Calu3 (cell line): ENCODE measurements at regions not wholly inside any gene's neighbourhood (a gene's known extent, or its start where the extent isn't known, plus 50 kb on each side); places are given as distances from the start of the nearest gene placed in this dataset.

Experiments
- BruUV-seq: library from RNA; stranded (reverse); fragments of 400-500 nt; replicated peaks from 2 replicates; lab custom pipeline; 2021; lab: Mats Ljungman, UMichigan
- CTCF ChIA-PET: fragments of 300-600 bp; sonication (Branson Sonifier 250); formaldehyde crosslinking; loops from one replicate; lab custom pipeline; 2022; ENCODE audit warnings: antibody characterized with exemption; lab: Charles Lee
- DNase-seq: peaks from one replicate; pipeline ENCODE4 v3.0.0; 2022
- H3K27ac Mint-ChIP-seq: one replicate; pipeline ENCODE4 v1.8.0; 2022; ENCODE audit warnings: mixed read lengths; ENCODE audit not compliant: unreplicated experiment
- H3K27me3 Mint-ChIP-seq: one replicate; pipeline ENCODE4 v1.8.0; 2022; ENCODE audit warnings: mixed read lengths; ENCODE audit not compliant: unreplicated experiment
- H3K36me3 Mint-ChIP-seq: one replicate; pipeline ENCODE4 v1.8.0; 2022; ENCODE audit warnings: mild to moderate bottlenecking, moderate library complexity, mixed read lengths; ENCODE audit not compliant: insufficient read depth, unreplicated experiment
- H3K4me1 Mint-ChIP-seq: one replicate; pipeline ENCODE4 v1.8.0; 2022; ENCODE audit warnings: mild to moderate bottlenecking, low read depth, mixed read lengths; ENCODE audit not compliant: unreplicated experiment
- H3K4me3 Mint-ChIP-seq: one replicate; pipeline ENCODE4 v1.8.0; 2022; ENCODE audit warnings: mild to moderate bottlenecking, low read depth, moderate library complexity, mixed read lengths; ENCODE audit not compliant: unreplicated experiment
- H3K9me3 Mint-ChIP-seq: one replicate; pipeline ENCODE4 v1.8.0; 2022; ENCODE audit warnings: low read depth, mixed read lengths; ENCODE audit not compliant: unreplicated experiment
- CTCF ChIP-seq: fragments of 200-600 bp; IDR thresholded peaks from one replicate; pipeline ENCODE4 v1.8.0; 2022; ENCODE audit warnings: antibody characterized with exemption; ENCODE audit not compliant: unreplicated experiment
- intact Hi-C: fragments of 100-400 bp; cut with micrococcal nuclease; formaldehyde crosslinking; loops from one replicate; pipeline ENCODE4 v1.10.0; 2022; ENCODE audit not compliant: unreplicated experiment

GRCh38 chr2:220664272-220665107 is 907.6 kb downstream of the EPHA4 start:
- TF ChIP-seq CTCF: no peak
- H3K4me1 Mint-ChIP-seq: peaks cover 16% of the 10 kb centered on the region
- intact Hi-C loops: loop anchor here (5.0 kb wide), 1 partner anchor 497 kb away; no protein-coding TSS in a partner anchor
- H3K4me3 Mint-ChIP-seq: no peak overlapping the region
- H3K36me3 Mint-ChIP-seq: no peaks in the 10 kb centered on the region
- no peaks in the 10 kb centered on the region for H3K27me3 Mint-ChIP-seq
- BruUV-seq: no TSS peak
- CTCF ChIA-PET: interaction anchor here (0.6 kb wide), 1 partner anchor 798 kb away, joined by 5 read pairs; no protein-coding TSS in a partner anchor
- no peak overlapping the region for H3K27ac Mint-ChIP-seq
- DNase-seq: no peak
- peaks cover 16% of the 10 kb centered on the region for H3K9me3 Mint-ChIP-seq

GRCh38 chr2:220665108-220665471 is 907.0 kb downstream of the EPHA4 start:
- CTCF ChIA-PET: interaction anchor here (0.6 kb wide), 1 partner anchor 797 kb away, joined by 5 read pairs; no protein-coding TSS in a partner anchor
- Mint-ChIP-seq H3K27me3 (no peaks in the 10 kb centered on the region), H3K9me3 (peaks cover 17% of the 10 kb centered on the region), H3K4me1 (peaks cover 14% of the 10 kb centered on the region), H3K27ac (no peak overlapping the region), H3K36me3 (no peaks in the 10 kb centered on the region), H3K4me3 (no peak overlapping the region)
- intact Hi-C loops: no loop called here
- no peak for TF ChIP-seq CTCF
- no peak for DNase-seq
- no TSS peak for BruUV-seq

GRCh38 chr2:220669324-220669723 is 902.8 kb downstream of the EPHA4 start:
- no peak for DNase-seq
- no peaks in the 10 kb centered on the region for H3K27me3 Mint-ChIP-seq
- BruUV-seq: no TSS peak

GRCh38 chr2:220670511-220670910 is 901.6 kb downstream of the EPHA4 start:
- CTCF ChIA-PET: no interaction called here
- DNase-seq: no peak
- no peak overlapping the region for H3K27ac Mint-ChIP-seq
- intact Hi-C loops: loop anchor here (5.0 kb wide), 1 partner anchor 933 kb away; no protein-coding TSS in a partner anchor
- TF ChIP-seq CTCF: no peak
- H3K36me3 Mint-ChIP-seq: no peaks in the 10 kb centered on the region
- H3K4me1 Mint-ChIP-seq: no peaks in the 10 kb centered on the region
- H3K4me3 Mint-ChIP-seq: no peak overlapping the region
- no peaks in the 10 kb centered on the region for H3K27me3 Mint-ChIP-seq
- BruUV-seq: no TSS peak
- H3K9me3 Mint-ChIP-seq: peaks cover 14% of the 10 kb centered on the region

More at GRCh38 chr2:220669324-220669723, 902.8 kb downstream of the EPHA4 start:
- H3K27ac Mint-ChIP-seq: no peak overlapping the region
- H3K36me3 Mint-ChIP-seq: no peaks in the 10 kb centered on the region
- CTCF ChIA-PET: no interaction called here
- no peak overlapping the region for H3K4me3 Mint-ChIP-seq
- intact Hi-C loops: no loop called here
- H3K4me1 Mint-ChIP-seq: no peaks in the 10 kb centered on the region
- no peak for TF ChIP-seq CTCF
- H3K9me3 Mint-ChIP-seq: peaks cover 14% of the 10 kb centered on the region
